Activated CD4-positive, alpha-beta T cell treated with anti-CD3 and anti-CD28 coated beads, Interleukin-2, amount 10 ng/mL, durations not matched to agents 24 days and 14 days (primary cell): ENCODE measurements at regions not wholly inside any gene's neighbourhood (a gene's known extent, or its start where the extent isn't known, plus 50 kb on each side); places are given as distances from the start of the nearest gene placed in this dataset.

Source experiments
- DNase-seq: peaks from one replicate; pipeline ENCODE4 v3.0.0; 2022
- H3K27ac Mint-ChIP-seq: one replicate; pipeline ENCODE4 v1.8.0; 2022; ENCODE audit warnings: mild to moderate bottlenecking, mixed read lengths
- H3K27me3 Mint-ChIP-seq: one replicate; pipeline ENCODE4 v1.8.0; 2022; ENCODE audit warnings: mixed read lengths
- H3K36me3 Mint-ChIP-seq: one replicate; pipeline ENCODE4 v1.8.0; 2022; ENCODE audit warnings: low read depth, mild to moderate bottlenecking, mixed read lengths
- H3K4me1 Mint-ChIP-seq: one replicate; pipeline ENCODE4 v1.8.0; 2021; ENCODE audit warnings: mixed read lengths
- H3K4me3 Mint-ChIP-seq: one replicate; pipeline ENCODE4 v1.8.0; 2022; ENCODE audit warnings: mild to moderate bottlenecking, moderate library complexity, mixed read lengths
- H3K9me3 Mint-ChIP-seq: one replicate; pipeline ENCODE4 v1.8.0; 2021; ENCODE audit warnings: mixed read lengths
- intact Hi-C: fragments of 100-400 bp; cut with micrococcal nuclease; formaldehyde crosslinking; loops from one replicate; pipeline ENCODE4 v1.15.1; 2023

- no peak overlapping the region for H3K27ac Mint-ChIP-seq
- no peaks in the 10 kb centered on the region for H3K4me1 Mint-ChIP-seq
- intact Hi-C loops = no loop called here
- no peak for DNase-seq
- peaks cover 3% of the 10 kb centered on the region for H3K27me3 Mint-ChIP-seq
- no peak overlapping the region for H3K4me3 Mint-ChIP-seq
- no peaks in the 10 kb centered on the region for H3K36me3 Mint-ChIP-seq
- H3K9me3 Mint-ChIP-seq = no peaks in the 10 kb centered on the region
Measured at GRCh38 chr2:24439971-24440340, 51.1 kb upstream of the NCOA1 start.

DNA sequence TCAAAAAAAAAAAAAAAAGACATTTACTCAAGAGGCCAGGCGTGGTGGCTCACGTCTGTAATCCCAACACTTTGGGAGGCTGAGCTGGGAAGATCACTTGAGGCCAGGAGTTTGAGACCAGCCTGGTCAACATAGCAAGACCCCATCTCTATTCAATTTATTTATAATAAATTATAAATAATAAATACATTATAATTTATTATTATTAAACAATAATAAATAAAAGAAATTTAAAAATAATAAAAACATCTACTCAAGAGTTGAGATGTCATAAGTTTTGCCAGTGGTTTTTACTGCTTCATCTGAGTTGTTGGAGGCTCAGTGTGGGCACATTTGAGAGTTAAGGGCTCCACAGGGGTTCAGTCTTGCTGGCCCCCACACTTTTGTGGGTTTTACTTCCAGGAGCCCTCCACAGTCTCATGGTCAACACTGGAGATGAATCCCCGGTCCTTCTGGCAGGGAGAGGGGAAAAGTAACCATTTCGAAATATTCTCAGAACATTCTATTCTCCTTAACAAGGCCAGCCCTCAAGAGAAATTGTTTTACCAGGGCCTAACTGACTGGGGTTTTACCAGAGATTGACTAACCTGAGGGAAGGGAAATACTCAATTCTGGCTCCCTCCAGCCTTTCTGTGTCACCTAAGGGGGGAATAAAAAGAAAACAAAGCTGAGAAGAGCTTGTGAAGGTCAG is 51.6 kb upstream of the NCOA1 start:
- Mint-ChIP-seq H3K27ac (no peak overlapping the region), H3K4me1 (no peaks in the 10 kb centered on the region), H3K27me3 (peaks cover 3% of the 10 kb centered on the region), H3K4me3 (no peak overlapping the region), H3K9me3 (no peaks in the 10 kb centered on the region), H3K36me3 (no peaks in the 10 kb centered on the region)
- intact Hi-C loops = no loop called here
- DNase-seq = no peak

- intact Hi-C loops = no loop called here
- no peaks in the 10 kb centered on the region for H3K36me3 Mint-ChIP-seq
- H3K27ac Mint-ChIP-seq = no peak overlapping the region
- no peak for DNase-seq
- no peaks in the 10 kb centered on the region for H3K9me3 Mint-ChIP-seq
- H3K4me3 Mint-ChIP-seq = no peak overlapping the region
- H3K27me3 Mint-ChIP-seq = peaks cover 3% of the 10 kb centered on the region
- no peaks in the 10 kb centered on the region for H3K4me1 Mint-ChIP-seq
Measured at GRCh38 chr2:24438106-24438505, 52.9 kb upstream of the NCOA1 start.

DNA sequence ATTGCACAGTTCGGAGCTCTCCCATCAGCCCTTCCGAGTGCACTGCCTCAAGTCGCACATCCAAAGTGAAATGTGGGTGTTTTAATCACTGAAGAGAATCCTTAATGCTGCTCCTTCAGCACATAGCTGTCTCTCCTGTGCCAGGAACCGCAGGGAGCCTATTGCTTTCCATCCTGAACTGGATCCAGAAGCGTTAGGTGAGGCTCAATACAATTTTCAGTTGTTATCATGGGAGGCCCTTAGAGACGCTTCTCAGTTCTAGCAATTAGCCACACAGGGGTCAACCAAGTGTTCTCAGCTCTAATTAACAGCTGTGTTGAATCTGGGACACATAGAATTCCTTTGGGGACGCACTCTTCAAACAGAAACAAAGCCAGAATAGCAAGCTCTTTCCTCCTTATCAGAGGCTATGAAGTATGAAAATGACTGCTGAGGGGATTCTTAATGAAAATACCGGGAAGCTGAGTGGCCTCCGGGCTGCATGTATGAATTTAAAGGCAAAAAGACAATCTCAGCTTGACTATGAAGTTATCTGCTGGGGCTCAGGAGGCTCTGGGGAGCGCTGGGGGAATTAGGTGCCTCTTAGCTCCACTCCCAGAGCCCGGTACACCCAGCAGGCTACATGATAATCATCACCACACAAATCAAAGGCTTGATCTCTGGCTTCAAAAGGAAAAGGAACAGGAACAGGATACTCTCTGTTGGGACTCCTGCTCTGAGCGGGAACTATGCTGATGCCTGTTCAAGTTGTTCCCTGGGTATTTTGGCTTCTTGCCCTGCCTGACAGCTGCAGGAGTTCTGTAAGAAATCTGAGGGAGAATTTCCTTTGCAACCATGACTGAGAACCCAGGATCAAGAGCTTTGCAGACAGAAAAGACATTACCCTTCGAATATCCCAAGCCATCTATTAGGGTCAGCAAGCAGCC is 55.4 kb upstream of the NCOA1 start:
- H3K27ac Mint-ChIP-seq = no peak overlapping the region
- no peak for DNase-seq
- no peak overlapping the region for H3K4me3 Mint-ChIP-seq
- intact Hi-C loops = no loop called here
- H3K27me3 Mint-ChIP-seq = no peaks in the 10 kb centered on the region
- H3K36me3 Mint-ChIP-seq = no peaks in the 10 kb centered on the region
- no peaks in the 10 kb centered on the region for H3K9me3 Mint-ChIP-seq
- no peaks in the 10 kb centered on the region for H3K4me1 Mint-ChIP-seq

DNA sequence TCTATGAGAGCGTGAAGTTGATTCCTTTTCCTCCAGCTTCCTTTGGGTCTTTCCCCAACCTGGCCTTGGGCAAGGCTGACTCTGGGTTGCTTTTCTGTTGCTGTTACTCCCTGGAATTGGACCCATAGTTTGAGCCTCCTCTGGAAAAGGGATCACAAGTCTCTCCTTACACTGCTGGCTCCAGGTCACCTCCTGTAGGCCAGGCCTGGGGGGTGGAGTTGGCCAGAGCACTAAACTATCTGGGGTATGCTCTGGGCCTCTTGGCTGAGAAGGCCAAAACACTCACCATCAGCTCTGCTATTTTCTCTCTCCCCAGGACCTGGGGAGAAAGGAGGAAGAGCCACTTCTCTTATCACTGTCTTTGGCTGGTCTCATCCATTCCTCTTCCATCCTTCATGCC is 56.5 kb upstream of the NCOA1 start:
- DNase-seq = no peak
- intact Hi-C loops = no loop called here
- no peak overlapping the region for H3K4me3 Mint-ChIP-seq
- no peaks in the 10 kb centered on the region for H3K36me3 Mint-ChIP-seq
- no peak overlapping the region for H3K27ac Mint-ChIP-seq
- H3K9me3 Mint-ChIP-seq = no peaks in the 10 kb centered on the region
- no peaks in the 10 kb centered on the region for H3K4me1 Mint-ChIP-seq
- H3K27me3 Mint-ChIP-seq = no peaks in the 10 kb centered on the region

GRCh38 chr2:24432735-24433134 is 58.3 kb upstream of the NCOA1 start:
- intact Hi-C loops = no loop called here
- Mint-ChIP-seq H3K36me3 (no peaks in the 10 kb centered on the region), H3K27ac (no peak overlapping the region), H3K4me3 (no peak overlapping the region), H3K9me3 (no peaks in the 10 kb centered on the region), H3K4me1 (no peaks in the 10 kb centered on the region), H3K27me3 (no peaks in the 10 kb centered on the region)
- DNase-seq = no peak

DNA sequence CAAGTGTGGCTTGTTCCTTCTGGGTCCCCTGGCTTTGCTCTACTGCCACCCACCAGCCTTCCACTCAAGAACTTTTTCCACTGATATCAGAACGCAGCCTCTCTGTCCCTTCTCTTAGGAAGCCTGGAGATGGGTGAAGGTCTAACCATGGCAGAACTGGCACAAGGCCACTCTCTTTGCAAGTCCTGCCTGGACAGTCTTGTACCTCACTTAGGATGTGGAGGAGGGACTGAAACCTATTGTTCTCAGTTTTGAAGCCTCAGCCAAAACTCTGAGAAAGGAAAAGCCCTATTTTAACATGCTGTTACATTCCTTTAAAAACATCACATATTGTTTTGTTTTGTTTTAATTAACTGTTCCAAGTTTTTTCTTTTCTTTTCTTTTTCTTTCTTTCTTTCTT is 58.9 kb upstream of the NCOA1 start:
- intact Hi-C loops = no loop called here
- Mint-ChIP-seq H3K27me3 (no peaks in the 10 kb centered on the region), H3K9me3 (no peaks in the 10 kb centered on the region), H3K4me3 (no peak overlapping the region), H3K4me1 (no peaks in the 10 kb centered on the region), H3K27ac (no peak overlapping the region), H3K36me3 (no peaks in the 10 kb centered on the region)
- DNase-seq = no peak

- intact Hi-C loops = no loop called here
- Mint-ChIP-seq H3K27ac (no peak overlapping the region), H3K27me3 (peaks cover 2% of the 10 kb centered on the region), H3K4me1 (no peaks in the 10 kb centered on the region), H3K4me3 (no peak overlapping the region), H3K36me3 (no peaks in the 10 kb centered on the region), H3K9me3 (no peaks in the 10 kb centered on the region)
- DNase-seq = no peak
Measured at GRCh38 chr2:24429197-24430074, 61.6 kb upstream of the NCOA1 start.

GRCh38 chr2:24424387-24424786 is 64.1 kb upstream of the ITSN2 start:
- H3K36me3 Mint-ChIP-seq = no peaks in the 10 kb centered on the region
- H3K9me3 Mint-ChIP-seq = no peaks in the 10 kb centered on the region
- no peak for DNase-seq
- peaks cover 12% of the 10 kb centered on the region for H3K27me3 Mint-ChIP-seq
- H3K4me3 Mint-ChIP-seq = no peak overlapping the region
- H3K4me1 Mint-ChIP-seq = no peaks in the 10 kb centered on the region
- intact Hi-C loops = no loop called here
- no peak overlapping the region for H3K27ac Mint-ChIP-seq

DNA sequence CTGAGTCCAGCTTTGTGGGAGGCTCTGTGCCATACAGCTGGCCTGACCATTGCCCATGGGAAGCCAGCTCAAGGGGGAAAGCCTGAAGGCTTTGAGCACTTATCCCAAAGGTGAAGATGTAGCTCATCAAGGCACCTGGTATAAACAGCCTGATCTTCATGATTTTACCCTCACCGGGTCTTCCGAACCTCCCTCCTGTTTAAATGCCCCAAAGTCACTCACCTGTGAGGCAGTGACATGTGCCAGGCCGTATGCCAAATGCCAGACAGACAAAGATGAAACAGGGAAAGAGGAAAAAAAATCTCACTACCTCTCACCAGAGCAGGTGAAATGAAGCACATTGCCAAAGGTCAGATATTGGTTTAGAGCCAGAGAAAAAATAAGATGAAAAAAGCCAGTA is 62.8 kb upstream of the ITSN2 start:
- Mint-ChIP-seq H3K4me3 (no peak overlapping the region), H3K9me3 (no peaks in the 10 kb centered on the region), H3K27me3 (peaks cover 14% of the 10 kb centered on the region), H3K4me1 (no peaks in the 10 kb centered on the region), H3K36me3 (no peaks in the 10 kb centered on the region), H3K27ac (no peak overlapping the region)
- intact Hi-C loops = no loop called here
- no peak for DNase-seq

DNA sequence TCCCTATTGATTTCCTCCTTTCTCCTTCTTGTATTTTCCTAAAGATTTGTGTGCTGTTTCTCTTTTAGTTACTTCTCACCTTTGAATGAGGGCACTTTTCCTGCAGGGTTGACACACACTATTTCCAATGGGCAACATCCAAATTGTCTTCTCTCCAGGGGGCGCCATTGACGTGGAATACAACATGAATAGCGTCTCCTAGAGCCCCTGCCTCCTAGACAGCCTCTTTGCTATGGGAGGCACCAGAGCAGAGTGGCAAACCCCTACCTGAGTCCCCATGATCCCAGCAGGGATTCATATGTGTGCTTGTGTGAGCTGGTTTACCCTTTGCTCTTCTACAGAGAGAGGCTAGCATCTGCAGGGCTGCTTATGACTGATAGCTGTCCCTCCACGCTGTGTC is 61.3 kb upstream of the ITSN2 start:
- intact Hi-C loops = loop anchor here (1.0 kb wide), 1 partner anchor 406 kb away; no protein-coding TSS in a partner anchor
- no peaks in the 10 kb centered on the region for H3K4me1 Mint-ChIP-seq
- no peak overlapping the region for H3K27ac Mint-ChIP-seq
- H3K27me3 Mint-ChIP-seq = peaks cover 14% of the 10 kb centered on the region
- no peaks in the 10 kb centered on the region for H3K36me3 Mint-ChIP-seq
- peak; percentile 83 for DNase-seq
- H3K9me3 Mint-ChIP-seq = no peaks in the 10 kb centered on the region
- no peak overlapping the region for H3K4me3 Mint-ChIP-seq

GRCh38 chr2:24420373-24420772 is 60.0 kb upstream of the ITSN2 start:
- intact Hi-C loops = no loop called here
- Mint-ChIP-seq H3K4me1 (no peaks in the 10 kb centered on the region), H3K27ac (no peak overlapping the region), H3K9me3 (no peaks in the 10 kb centered on the region), H3K36me3 (no peaks in the 10 kb centered on the region), H3K27me3 (peaks cover 14% of the 10 kb centered on the region), H3K4me3 (no peak overlapping the region)
- DNase-seq = no peak

- Mint-ChIP-seq H3K4me1 (no peaks in the 10 kb centered on the region), H3K27ac (no peak overlapping the region), H3K4me3 (no peak overlapping the region), H3K9me3 (no peaks in the 10 kb centered on the region), H3K36me3 (no peaks in the 10 kb centered on the region), H3K27me3 (peaks cover 9% of the 10 kb centered on the region)
- intact Hi-C loops = loop anchor here (5.0 kb wide), 1 partner anchor 504 kb away; the partner anchor contains the start of gene ADCY3
- DNase-seq = no peak
Measured at GRCh38 chr2:24418166-24418841, 58.0 kb upstream of the ITSN2 start.
